GM19351 (cell line): ENCODE measurements at regions not wholly inside any gene's neighbourhood (a gene's known extent, or its start where the extent isn't known, plus 50 kb on each side); places are given as distances from the start of the nearest gene placed in this dataset.

Experiments
- ATAC-seq: cut with Tn5 transposase; IDR thresholded peaks from one replicate; pipeline ENCODE4 v1.9.1; 2021; ENCODE audit warnings: mild to moderate bottlenecking, moderate library complexity; ENCODE audit not compliant: unreplicated experiment

- ATAC-seq, result peak; percentile 20
Measured at GRCh38 chr4:14087921-14088320, 460.4 kb upstream of the BOD1L1 start.

DNA sequence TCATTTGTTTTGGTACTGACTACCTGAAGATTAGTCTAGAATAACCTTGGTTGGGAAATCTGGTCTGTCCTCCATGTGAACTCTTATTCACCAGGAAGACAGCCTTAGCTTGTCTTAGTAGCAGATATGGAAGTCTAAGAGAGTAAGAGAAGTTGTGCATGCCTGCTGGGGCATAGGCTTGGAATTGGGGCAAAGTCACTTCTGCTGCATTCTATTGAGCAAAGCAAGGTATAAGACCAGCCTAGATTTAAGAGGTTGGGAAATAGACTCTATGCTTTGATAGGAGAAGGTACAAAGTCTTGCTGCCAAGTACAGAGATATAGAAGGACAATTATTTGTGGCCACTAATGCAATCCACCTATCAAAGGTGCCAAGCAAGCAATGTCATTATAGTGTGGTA is 464.0 kb upstream of the BOD1L1 start:
- ATAC-seq, result no peak

DNA sequence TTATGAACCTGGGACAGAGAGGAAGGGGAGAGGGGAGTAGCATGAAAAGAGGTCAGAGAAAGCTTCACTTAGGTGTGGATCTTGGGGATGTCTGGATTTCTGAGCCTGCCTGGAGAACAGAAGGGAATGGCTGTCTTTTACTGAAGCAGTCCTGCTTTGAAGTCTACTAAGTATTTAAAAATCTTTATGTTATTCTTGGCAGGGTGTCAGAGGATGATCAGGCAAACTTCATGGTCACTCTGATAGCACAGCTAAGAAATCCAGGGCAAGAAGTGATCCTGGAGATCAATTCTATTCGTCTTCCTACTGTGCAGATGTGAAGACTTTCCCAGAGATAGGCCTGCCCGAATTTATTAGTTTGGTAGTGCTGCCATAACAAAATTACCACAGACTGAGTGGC is 464.4 kb upstream of the BOD1L1 start:
- ATAC-seq, result no peak

- ATAC-seq, result no peak
Measured at GRCh38 chr4:14092741-14093140, 465.2 kb upstream of the BOD1L1 start.

DNA sequence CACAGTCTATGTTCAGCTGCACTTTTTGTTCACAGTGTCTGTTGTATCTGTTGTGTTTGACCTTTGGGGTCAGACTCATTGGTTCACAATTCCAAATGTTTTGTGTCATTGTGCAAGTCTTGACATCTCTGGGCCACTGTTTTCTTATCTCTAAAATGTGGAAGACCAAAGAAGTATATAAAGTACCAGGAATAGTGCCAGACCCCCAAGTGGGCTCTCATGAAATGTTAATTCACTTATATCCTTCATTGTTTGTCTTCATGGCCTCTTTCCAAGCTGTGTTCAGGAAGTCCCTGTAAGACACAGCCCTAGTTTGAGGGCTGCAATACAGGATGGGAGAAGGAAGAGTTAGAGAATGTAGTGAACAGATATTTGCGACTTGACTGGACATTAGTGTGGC is 468.3 kb upstream of the BOD1L1 start:
- ATAC-seq, result no peak

GRCh38 chr4:14096396-14096965 is 469.0 kb upstream of the BOD1L1 start:
- no peak for ATAC-seq

GRCh38 chr4:14100349-14100748 is 472.8 kb upstream of the BOD1L1 start:
- no peak for ATAC-seq

DNA sequence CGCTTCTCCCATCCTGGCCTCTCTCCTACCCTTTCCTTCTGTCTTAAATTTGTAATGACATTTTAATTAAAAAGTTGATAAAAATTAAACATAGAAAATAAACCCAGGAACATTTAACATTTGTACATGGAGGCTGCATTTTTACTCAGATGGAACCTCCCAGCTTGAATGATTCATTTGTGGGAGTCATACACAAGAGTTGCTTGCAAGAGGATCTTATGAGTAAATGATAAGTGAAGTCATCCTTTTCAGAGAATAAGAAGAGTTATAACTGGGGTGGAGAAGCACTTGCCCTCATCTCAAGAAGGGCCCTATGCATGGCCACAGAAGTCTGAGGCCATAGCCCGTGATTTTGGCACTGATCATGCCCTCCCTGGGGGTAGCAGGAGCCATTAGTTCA is 482.9 kb upstream of the BOD1L1 start:
- no peak for ATAC-seq

- no peak for ATAC-seq
Measured at GRCh38 chr4:14111730-14112181, 484.2 kb upstream of the BOD1L1 start.

DNA sequence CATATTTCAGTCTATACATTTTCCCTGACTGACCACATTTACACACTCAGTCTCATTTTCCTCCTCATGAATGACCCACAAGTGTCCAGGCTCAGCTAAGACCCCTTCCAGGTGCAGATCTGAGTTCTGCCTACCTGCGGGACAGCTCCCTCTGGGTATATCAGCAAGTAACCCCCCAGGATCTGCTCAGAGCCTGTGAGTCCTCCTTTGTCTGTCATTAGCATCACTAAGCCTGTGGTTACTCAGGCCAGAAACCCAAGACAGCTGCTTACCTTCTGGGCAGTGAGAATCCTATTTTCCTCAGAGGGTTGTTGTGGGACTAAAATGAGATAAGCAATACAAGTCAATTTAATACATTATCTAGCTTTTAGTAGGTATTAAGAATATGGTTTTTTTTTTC is 487.6 kb upstream of the BOD1L1 start:
- ATAC-seq, result no peak

- no peak for ATAC-seq
Measured at GRCh38 chr4:14117575-14118238, 490.2 kb upstream of the BOD1L1 start.

DNA sequence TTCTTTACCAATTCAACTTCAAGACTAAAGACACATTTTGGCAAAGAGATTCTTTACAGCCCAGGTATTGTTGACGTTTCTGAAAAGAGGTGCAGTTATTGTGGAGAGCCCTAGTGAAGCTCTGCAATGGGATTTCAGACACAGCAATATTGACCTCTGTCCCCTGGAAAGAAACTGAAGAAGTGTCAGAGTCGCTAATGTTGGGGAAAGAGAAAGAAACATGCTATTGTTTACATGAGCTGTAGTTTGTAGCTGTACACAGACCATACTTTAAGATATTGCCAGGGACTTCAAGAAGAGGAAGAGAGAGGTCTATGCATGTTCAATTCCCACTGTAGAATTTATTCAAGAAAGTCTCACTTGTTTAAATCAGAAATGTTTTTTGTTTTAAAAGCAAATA is 497.3 kb upstream of the BOD1L1 start:
- ATAC-seq, result no peak

GRCh38 chr4:14125375-14126129 is 498.0 kb upstream of the BOD1L1 start:
- ATAC-seq, result peak; percentile 93

- no peak for ATAC-seq
Measured at GRCh38 chr4:14130551-14130950, 503.0 kb upstream of the BOD1L1 start.

DNA sequence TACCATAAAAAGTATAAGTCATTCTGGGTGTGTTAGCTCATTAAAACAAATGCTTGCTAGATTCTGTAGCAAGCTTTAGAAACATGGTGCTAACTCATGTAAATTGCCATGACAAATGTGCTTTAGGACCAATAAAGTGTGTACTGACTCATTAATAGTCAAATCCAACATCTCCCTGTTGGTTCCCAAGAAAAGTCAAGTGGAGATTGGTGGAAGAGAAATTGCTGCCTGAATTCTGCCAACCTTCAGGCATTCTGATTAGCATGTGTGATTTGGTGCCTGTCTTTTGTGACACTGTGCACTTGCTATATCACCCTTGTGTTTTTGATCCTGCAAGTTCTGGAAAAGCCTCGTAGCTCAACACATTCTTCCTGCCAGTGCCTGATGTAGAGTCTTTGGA is 503.8 kb upstream of the BOD1L1 start:
- ATAC-seq, result no peak

DNA sequence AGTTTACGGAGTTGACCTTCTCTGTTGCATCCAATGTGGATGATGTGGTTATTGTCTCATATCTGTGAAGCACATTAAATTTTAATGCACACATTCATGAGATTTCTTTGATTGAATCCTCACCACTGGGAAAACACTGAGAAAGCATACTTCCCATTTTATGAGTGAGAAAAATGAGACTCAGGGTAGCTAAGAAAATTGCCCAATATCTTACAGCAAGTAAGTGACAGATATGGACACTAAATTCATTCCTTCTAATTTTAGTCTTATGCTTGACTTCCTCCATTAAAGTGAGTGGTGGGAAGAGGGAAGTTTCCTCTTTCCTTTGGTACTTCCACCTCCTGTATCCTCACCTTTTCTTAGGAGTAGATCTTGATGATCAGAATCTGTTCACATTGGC is 504.8 kb upstream of the BOD1L1 start:
- ATAC-seq, result no peak

GRCh38 chr4:14138106-14138505 is 510.6 kb upstream of the BOD1L1 start:
- no peak for ATAC-seq

GRCh38 chr4:14143892-14144291 is 516.4 kb upstream of the BOD1L1 start:
- peak; percentile 54 for ATAC-seq

DNA sequence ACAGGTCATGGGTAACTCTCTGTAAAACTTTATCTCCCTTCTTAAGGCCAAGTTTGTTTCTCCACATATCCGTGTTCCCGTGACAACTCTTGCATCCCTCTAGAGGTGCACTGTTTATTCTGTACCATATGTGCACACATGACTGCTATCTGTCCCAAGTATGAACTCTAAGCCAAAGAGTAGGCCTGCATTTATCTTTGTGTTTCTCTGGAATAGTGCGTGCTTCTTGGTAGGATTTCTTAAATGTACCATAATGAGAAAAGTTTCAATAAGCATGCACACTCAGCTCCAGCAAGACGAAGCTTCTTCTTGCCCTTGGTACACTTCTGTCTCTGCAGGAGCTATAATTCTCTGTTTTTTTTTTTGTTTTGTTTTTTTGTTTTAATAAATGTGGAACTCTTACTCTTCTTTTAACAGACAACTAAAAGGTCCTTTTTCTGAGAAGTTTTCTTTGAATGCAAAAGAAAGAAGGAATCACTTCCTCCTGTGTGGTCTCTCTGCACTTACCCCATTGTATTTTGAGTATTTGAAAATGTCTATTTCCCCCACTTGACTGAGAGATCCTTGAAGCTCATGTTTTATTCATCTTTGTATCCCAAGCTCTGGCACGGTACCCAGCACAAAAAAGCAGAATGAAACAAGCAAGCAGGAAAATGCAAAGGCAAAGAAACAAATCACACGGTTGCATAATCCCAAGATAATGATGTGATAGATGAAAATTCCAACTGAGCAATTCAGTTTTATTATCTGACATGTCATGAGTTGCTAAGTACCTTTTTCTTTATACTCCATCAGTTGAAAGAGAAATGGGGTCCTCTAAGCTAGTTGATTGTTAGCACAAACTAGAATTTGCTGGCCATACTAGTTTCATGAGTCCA is 521.9 kb upstream of the BOD1L1 start:
- no peak for ATAC-seq

- ATAC-seq, result no peak
Measured at GRCh38 chr4:14151101-14151500, 523.6 kb upstream of the BOD1L1 start.

GRCh38 chr4:14152834-14153519 is 525.5 kb upstream of the BOD1L1 start:
- ATAC-seq, result peak; percentile 49
